GM10266 (cell line): ENCODE measurements at regions not wholly inside any gene's neighbourhood (a gene's known extent, or its start where the extent isn't known, plus 50 kb on each side); places are given as distances from the start of the nearest gene placed in this dataset.

ENCODE experiments used
- DNase-seq: peaks from one replicate; pipeline ENCODE4 v3.0.0; 2012; ENCODE audit errors: extremely low spot score
- TF ChIP-seq, protein P1 (sequence below): IDR thresholded peaks from 2 replicates; pipeline ENCODE4 v1.5.1; 2012; ENCODE audit warnings: mild to moderate bottlenecking, low read depth; ENCODE audit not compliant: control insufficient read depth, insufficient read depth; ENCODE audit errors: missing control alignments

DNA sequence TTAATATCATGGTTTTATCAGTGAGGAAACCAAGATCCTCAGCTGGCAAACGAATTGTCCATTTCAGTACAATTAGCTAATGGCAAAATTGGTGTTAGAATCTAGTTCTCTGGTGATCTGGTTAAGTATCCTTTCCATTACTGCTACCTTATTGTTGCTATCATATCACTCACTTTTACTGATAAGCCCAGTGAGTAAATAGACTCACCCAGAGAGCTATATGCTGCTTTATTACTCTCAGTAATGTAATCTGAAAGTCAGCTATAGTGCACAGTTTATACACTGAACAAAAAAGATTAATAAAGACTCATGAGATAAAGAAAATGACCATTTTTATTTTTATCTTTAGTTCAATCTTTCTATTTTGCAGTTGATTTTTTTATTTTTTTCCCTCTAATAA, 95.0 kb downstream of the DMAC1 start:
- DNase-seq: no peak
- TF ChIP-seq, protein P1, sequence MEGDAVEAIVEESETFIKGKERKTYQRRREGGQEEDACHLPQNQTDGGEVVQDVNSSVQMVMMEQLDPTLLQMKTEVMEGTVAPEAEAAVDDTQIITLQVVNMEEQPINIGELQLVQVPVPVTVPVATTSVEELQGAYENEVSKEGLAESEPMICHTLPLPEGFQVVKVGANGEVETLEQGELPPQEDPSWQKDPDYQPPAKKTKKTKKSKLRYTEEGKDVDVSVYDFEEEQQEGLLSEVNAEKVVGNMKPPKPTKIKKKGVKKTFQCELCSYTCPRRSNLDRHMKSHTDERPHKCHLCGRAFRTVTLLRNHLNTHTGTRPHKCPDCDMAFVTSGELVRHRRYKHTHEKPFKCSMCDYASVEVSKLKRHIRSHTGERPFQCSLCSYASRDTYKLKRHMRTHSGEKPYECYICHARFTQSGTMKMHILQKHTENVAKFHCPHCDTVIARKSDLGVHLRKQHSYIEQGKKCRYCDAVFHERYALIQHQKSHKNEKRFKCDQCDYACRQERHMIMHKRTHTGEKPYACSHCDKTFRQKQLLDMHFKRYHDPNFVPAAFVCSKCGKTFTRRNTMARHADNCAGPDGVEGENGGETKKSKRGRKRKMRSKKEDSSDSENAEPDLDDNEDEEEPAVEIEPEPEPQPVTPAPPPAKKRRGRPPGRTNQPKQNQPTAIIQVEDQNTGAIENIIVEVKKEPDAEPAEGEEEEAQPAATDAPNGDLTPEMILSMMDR: no peak

DNA sequence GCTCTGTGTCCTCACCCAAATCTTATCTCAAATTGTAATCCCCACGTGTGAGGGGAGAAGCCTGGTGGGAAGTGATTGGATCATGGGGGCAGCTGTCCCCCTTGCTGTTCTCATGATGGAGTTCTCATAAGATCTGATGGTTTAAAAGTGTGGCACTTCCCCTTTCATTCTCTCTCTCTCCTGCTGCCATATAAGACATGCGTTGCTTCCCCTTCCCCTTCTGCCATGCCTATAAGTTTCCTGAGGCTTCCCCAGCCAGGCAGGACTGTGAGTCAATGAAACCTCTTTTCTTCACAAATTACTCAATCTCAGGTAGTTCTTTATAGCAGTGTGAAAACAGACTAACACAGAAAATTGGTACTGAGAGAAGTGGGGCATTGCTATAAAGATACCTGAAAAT, 107.7 kb downstream of the DMAC1 start:
- DNase-seq: no peak
- TF ChIP-seq, protein P1: no peak

DNA sequence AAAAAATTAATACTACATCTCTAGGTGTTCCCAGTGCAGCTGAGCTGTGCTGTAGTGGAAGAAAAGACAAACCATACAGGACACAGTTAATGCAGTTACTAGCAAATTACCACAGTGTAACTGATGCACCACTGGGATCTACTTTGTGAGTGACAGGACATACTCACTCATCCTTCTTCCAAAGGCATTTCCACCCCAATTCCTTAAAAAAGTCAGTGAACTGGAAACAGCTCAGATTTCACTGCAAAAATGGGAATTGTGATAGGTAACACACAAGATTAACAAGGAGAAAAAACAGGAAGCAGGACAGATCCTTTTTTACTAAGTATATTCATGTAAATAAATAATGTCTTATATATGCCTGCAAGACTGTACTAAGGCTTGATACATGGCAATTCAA, 109.6 kb downstream of the DMAC1 start:
- TF ChIP-seq, protein P1: no peak
- no peak for DNase-seq

DNA sequence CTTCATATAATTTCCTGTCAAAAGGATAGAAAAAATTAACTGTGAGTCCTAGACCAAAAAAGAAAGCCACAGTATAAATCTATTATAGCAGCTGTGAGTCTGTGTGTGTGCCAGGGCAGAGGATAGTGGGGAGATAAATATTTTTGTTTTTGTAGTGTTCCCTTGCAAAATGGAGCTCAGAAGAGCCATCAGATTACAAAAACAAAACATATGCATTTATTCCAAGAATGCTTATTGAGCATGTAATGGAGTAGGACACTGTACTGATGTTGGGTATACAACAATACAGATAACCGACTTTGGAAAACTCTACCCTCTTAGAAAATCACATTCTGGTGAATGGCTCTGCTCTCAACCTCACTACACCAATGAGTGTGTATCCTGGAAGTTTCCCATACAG, 111.0 kb downstream of the DMAC1 start:
- TF ChIP-seq, protein P1: no peak
- DNase-seq: no peak

DNA sequence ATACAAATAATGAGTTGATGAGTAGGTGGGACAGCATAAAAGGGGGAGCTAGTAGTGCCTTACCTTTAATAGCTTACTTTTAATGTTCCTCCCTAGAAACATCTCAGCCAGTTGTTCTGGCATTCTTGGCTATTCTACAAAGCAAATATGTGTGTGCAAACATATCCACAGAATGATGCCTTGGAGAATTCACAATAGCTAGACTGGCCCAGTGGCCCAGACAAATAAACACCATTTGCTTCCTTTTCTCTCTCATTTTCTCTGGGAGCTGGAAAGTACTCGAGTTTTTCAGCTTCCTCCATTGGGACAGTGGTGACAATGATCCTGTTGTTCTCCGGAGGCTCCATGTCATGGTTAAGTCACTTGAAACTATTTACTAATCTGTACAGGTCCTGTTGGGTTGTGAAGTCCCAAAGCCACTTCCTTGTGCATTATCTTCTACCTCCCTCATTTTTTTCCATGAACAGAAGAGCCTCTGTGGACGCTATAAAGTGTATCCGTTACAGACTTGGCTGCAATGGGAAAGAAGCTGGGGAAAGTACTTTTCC, 122.9 kb downstream of the DMAC1 start:
- DNase-seq: no peak
- TF ChIP-seq, protein P1: no peak

DNA sequence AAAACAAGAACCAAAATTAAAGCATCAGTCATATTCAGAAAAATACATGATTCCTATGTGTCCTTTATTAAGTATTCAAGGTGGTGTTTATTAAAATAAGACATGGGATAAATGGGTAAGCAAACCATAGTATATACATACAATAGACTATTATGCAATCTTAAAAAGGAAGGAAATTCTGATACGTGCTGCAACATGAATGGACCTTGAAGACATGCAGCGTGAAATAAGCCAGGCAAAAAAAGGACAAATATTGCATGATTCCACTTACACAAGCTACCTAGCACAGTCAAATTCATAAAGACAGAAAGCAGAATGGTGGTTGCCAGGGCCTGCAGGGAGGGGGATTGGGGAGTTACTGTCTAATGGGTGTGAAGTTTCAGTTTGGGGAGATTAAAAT, 127.7 kb downstream of the DMAC1 start:
- DNase-seq: no peak
- TF ChIP-seq, protein P1: no peak

DNA sequence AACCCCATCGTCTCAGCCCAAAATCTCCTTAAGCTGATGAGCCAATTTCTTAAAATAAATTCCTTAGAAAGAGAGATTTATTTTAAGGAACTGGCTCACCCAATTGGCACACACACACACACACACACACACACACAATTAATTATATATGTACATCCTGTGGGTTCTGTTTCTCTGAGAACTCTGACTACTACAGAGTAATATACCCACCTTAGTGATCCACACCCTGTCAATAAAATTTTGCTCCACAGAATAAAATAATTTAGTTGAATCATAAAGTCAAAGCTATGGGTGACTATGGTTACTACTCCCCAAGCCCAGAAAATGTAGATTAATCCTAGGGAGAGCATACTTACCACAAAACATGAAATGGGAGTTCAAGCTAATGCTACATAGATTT, 131.0 kb downstream of the DMAC1 start:
- TF ChIP-seq, protein P1: no peak
- DNase-seq: no peak
